ENCODE measurements at regions not wholly inside any gene's neighbourhood (a gene's known extent, or its start where the extent isn't known, plus 50 kb on each side); places are given as distances from the start of the nearest gene placed in this dataset.

DNA sequence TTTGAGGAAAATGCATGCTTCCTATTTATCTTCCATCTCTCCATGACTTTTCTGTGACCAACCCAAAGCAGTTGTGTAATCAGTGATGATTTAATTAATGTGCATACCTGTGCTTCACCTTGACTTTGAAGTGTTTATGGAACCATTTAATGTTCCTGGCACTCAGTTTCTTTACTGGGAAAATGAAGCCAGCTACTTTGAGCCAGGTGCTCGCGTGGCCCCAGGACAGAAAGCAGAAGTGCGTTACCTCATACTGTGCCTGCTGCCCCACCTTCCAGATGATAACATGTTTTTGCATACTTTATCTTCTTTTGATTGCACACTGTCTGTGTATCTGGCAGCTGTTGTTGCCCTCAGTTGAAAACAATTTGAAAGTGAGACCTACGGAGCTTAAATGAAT, 61.3 kb downstream of the PMAIP1 start:
- no peak overlapping the region for H3K4me3 Mint-ChIP-seq
- ATAC-seq (ENCODE audit: low read depth) = no peak
- peaks cover 2% of the 10 kb centered on the region for H3K36me3 Mint-ChIP-seq
- peaks cover 30% of the 10 kb centered on the region for H3K27me3 Mint-ChIP-seq
- H3K27ac Mint-ChIP-seq = no peak overlapping the region
- H3K9me3 Mint-ChIP-seq = no peaks in the 10 kb centered on the region
- peaks cover 9% of the 10 kb centered on the region for H3K4me1 Mint-ChIP-seq
- no peak for DNase-seq
- POLR2A ChIA-PET = no interaction called here

DNA sequence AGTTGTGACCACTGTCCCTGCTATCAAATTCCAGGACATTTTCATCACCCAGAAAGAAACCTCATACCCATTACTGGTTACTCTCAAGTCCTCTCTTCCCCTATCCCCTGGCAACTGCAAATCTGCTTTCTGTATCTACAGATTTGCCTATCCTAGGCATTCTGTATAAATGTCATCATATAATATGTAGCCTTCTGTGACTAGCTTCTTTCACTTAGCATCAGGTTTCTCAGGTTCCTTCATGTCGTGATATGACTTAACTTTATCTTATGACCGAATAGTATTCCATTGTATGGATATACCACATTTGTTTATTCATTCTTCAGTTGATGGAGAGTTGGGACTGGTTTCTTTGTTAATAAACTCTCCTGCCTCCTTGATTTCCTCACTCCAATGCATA, 60.5 kb downstream of the PMAIP1 start:
- H3K4me3 Mint-ChIP-seq = no peak overlapping the region
- H3K27me3 Mint-ChIP-seq = peaks cover 24% of the 10 kb centered on the region
- peaks cover 9% of the 10 kb centered on the region for H3K4me1 Mint-ChIP-seq
- no peaks in the 10 kb centered on the region for H3K9me3 Mint-ChIP-seq
- no peak overlapping the region for H3K27ac Mint-ChIP-seq
- POLR2A ChIA-PET = no interaction called here
- ATAC-seq (ENCODE audit: low read depth) (no peak), DNase-seq (no peak)
- peaks cover 2% of the 10 kb centered on the region for H3K36me3 Mint-ChIP-seq

DNA sequence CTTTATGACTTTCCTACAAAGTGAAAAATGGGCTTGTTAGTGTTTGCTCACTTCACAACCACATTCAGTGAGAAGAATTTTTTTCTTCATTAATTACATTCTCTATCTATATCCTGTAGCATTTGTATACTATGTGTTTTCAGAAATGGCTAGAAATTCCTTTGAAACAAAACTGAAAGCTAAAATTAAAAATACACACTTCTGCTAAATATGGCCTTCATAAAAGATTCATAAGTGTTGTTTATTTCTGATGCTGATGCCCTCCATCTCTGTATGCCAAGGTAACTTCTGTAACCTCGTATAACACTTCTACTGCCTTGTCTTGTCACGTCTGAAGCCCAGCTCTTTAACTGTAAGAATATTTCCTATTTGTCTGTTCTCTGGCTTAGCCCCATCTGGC, 59.8 kb downstream of the PMAIP1 start:
- H3K4me1 Mint-ChIP-seq = peaks cover 11% of the 10 kb centered on the region
- no peak overlapping the region for H3K4me3 Mint-ChIP-seq
- DNase-seq (no peak), ATAC-seq (ENCODE audit: low read depth) (no peak)
- H3K9me3 Mint-ChIP-seq = no peaks in the 10 kb centered on the region
- H3K36me3 Mint-ChIP-seq = peaks cover 2% of the 10 kb centered on the region
- no peak overlapping the region for H3K27ac Mint-ChIP-seq
- H3K27me3 Mint-ChIP-seq = peaks cover 24% of the 10 kb centered on the region
- POLR2A ChIA-PET = no interaction called here

DNA sequence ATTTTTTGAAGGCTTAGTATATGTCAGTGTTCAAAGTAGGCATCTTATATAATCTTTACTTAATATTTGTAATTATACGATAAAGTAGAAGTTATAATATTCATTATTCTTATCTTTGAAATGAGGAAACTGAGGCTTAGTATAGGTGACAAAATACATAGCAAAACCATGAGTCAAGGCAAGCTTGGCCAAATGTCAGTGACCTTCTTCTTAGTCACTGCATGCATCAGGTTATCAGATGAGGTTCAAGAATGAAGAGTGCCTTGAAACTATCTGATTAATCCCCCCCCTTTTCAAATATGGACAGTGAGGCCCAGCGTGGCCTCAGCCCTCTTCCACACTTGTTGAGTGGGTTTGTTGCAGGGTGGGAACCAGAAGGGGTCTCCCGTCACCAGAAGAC, 59.3 kb downstream of the PMAIP1 start:
- ATAC-seq (ENCODE audit: low read depth) = no peak
- peaks cover 11% of the 10 kb centered on the region for H3K4me1 Mint-ChIP-seq
- peaks cover 2% of the 10 kb centered on the region for H3K36me3 Mint-ChIP-seq

DNA sequence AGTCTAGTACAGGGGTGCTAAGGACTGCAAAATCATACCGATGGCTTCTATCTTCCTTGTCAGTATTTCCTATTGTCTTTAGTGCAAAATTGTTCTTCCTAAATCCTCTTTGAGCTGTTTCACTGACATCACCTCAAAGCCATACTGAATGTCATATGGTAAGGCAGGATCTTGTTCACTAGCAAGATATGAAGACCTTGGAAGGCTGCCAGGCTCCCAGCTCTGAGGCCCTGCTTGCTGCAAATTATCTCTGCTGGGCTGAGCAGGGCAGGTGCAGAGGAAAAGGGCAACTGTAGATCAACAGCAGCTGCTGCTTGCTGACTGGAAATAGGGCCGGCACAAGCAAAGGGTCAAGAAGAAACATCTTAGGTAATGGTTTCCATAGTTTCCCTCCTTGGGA, 58.2 kb downstream of the PMAIP1 start:
- H3K9me3 Mint-ChIP-seq = no peaks in the 10 kb centered on the region
- DNase-seq (no peak), ATAC-seq (ENCODE audit: low read depth) (no peak)
- no peak overlapping the region for H3K27ac Mint-ChIP-seq
- H3K27me3 Mint-ChIP-seq = peaks cover 31% of the 10 kb centered on the region
- POLR2A ChIA-PET = no interaction called here
- no peak overlapping the region for H3K4me3 Mint-ChIP-seq
- H3K36me3 Mint-ChIP-seq = peaks cover 2% of the 10 kb centered on the region
- H3K4me1 Mint-ChIP-seq = peaks cover 11% of the 10 kb centered on the region

More for the DNA sequence above, 59.3 kb downstream of the PMAIP1 start:
- DNase-seq = no peak
- no peaks in the 10 kb centered on the region for H3K9me3 Mint-ChIP-seq
- H3K4me3 Mint-ChIP-seq = no peak overlapping the region
- H3K27me3 Mint-ChIP-seq = peaks cover 23% of the 10 kb centered on the region
- POLR2A ChIA-PET = no interaction called here
- no peak overlapping the region for H3K27ac Mint-ChIP-seq

DNA sequence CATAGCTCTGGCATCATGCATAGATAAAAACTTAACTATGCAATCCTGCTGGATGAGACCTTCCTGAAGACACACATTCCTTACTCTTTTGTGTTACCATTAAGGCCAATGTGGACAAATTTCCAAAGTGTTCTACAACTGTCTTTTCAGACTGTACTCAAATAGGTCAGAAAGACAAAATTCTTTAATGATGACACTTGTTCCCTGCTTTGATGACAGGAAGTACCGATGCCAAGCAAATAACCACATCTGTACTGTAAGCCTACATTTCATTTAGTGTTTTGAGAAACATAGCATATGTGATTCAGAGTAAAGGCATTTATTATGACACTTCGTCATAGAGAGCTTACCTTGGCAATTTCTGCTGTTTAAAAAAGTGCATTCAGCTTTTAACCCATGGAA, 55.0 kb downstream of the PMAIP1 start:
- POLR2A ChIA-PET = no interaction called here

DNA sequence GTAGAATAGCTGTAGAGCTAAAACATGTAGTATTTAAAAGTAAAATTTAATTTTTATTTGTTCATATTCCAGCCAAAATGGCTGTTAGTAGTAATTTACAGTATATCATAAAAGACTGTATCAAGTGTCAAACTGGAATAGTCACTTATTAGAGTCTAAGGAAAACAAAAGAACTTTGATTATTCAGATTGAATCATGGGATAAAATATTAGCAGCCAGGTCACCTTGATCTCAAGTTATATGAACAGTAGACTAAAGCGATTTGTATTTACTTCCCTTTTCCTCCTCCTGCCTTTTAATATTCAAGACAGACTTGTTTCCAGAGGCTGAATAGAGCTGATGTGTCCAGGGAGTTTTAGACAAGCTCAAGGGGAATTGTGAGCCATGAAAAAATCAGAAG, 54.4 kb downstream of the PMAIP1 start:
- Mint-ChIP-seq H3K9me3 (no peaks in the 10 kb centered on the region), H3K36me3 (peaks cover 2% of the 10 kb centered on the region), H3K27ac (no peak overlapping the region), H3K4me1 (peaks cover 9% of the 10 kb centered on the region), H3K4me3 (no peak overlapping the region), H3K27me3 (peaks cover 37% of the 10 kb centered on the region)
- ATAC-seq (ENCODE audit: low read depth) = no peak
- no peak for DNase-seq
- POLR2A ChIA-PET = no interaction called here

More for the DNA sequence above, 55.0 kb downstream of the PMAIP1 start:
- Mint-ChIP-seq H3K27ac (no peak overlapping the region), H3K9me3 (no peaks in the 10 kb centered on the region), H3K27me3 (peaks cover 34% of the 10 kb centered on the region), H3K4me3 (no peak overlapping the region), H3K36me3 (peaks cover 2% of the 10 kb centered on the region), H3K4me1 (peaks cover 12% of the 10 kb centered on the region)
- no peak for ATAC-seq (ENCODE audit: low read depth)
- DNase-seq = no peak
